A549 (cell line): ENCODE measurements at regions not wholly inside any gene's neighbourhood (a gene's known extent, or its start where the extent isn't known, plus 50 kb on each side); places are given as distances from the start of the nearest gene placed in this dataset.

Experiments
- ATAC-seq, 2 experiments: fragments of 200-7000 bp in 1 of 2; fragments of >200 bp in 1 of 2; cut with Nextera tagmentation in 1 of 2; cut with Tn5 transposase in 1 of 2; 3 replicates each; pipeline versions ENCODE4 v1.8.0 to v1.9.1; 2018 to 2020; ENCODE audit warnings: mild to moderate bottlenecking in 1 of 2, moderate library complexity in 1 of 2
- CTCF ChIA-PET: fragments of 300-600 bp; sonication (Branson Sonifier 250); formaldehyde crosslinking; extraction: SDS; loops from one replicate; lab custom pipeline; 2021; ENCODE audit warnings: antibody characterized with exemption, inconsistent platforms; lab: Yijun Ruan, JAX
- POLR2A ChIA-PET: fragments of 350-600 bp; formaldehyde crosslinking; extraction: SDS; loops from one replicate; lab custom pipeline; 2021; ENCODE audit warnings: antibody characterized with exemption, inconsistent platforms; lab: Yijun Ruan, JAX
- DNase-seq, 2 experiments: peaks; one replicate each; pipeline versions ENCODE4 v3.0.0 to v3.0.0-alpha.2; 2011 to 2016; ENCODE audit warnings: low read depth in 1 of 2, low spot score in 1 of 2
- FAIRE-seq: peaks from 2 replicates; lab custom pipeline; 2011; peaks lifted over from hg19 to GRCh38; lab: Jason Lieb, UNC
- H3K27ac ChIP-seq, 2 experiments: fragments of >200 bp; sonication (Bioruptor Twin); formaldehyde crosslinking; 3 replicates each; pipeline ENCODE4 v1.5.1; 2016 to 2017
- H3K4me1 ChIP-seq: fragments of >200 bp; sonication (Bioruptor Twin); formaldehyde crosslinking; 3 replicates; pipeline ENCODE4 v1.6.1; 2016
- H3K4me2 ChIP-seq: fragments of >200 bp; sonication (Bioruptor Twin); formaldehyde crosslinking; 3 replicates; pipeline ENCODE4 v1.6.1; 2016
- H3K4me3 ChIP-seq: fragments of >200 bp; sonication (Bioruptor Twin); formaldehyde crosslinking; 3 replicates; pipeline ENCODE4 v1.5.1; 2016
- H3K9me3 ChIP-seq: fragments of >200 bp; sonication (Bioruptor Twin); formaldehyde crosslinking; 3 replicates; pipeline ENCODE4 v1.6.1; 2016
- BHLHE40 ChIP-seq: IDR thresholded peaks from 2 replicates; pipeline ENCODE4 v1.6.1; 2012; ENCODE audit warnings: low read depth, low read length, inconsistent platforms
- CHD2 ChIP-seq: fragments of 150-350 bp; IDR thresholded peaks from 2 replicates; pipeline ENCODE4 v1.6.1; 2014; ENCODE audit warnings: low read length; ENCODE audit not compliant: partially characterized antibody
- CHD4 ChIP-seq: fragments of 200-600 bp; sonication (generic); IDR thresholded peaks from 2 replicates; pipeline ENCODE4 v1.6.1; 2016; ENCODE audit warnings: antibody characterized with exemption, mild to moderate bottlenecking, borderline replicate concordance
- CTCF ChIP-seq: fragments of >200 bp; sonication (Bioruptor Twin); formaldehyde crosslinking; IDR thresholded peaks from 3 replicates; pipeline ENCODE4 v1.5.1; 2016
- E2F6 ChIP-seq: IDR thresholded peaks from 2 replicates; pipeline ENCODE4 v1.6.1; 2012; ENCODE audit warnings: low read depth, borderline replicate concordance
- ELK1 ChIP-seq: fragments of 150-350 bp; IDR thresholded peaks from 2 replicates; pipeline ENCODE4 v1.6.1; 2014; ENCODE audit warnings: low read depth, mild to moderate bottlenecking, low read length
- EP300 ChIP-seq, 2 experiments: fragments of >200 bp; sonication (Bioruptor Twin); formaldehyde crosslinking; IDR thresholded peaks; 2 replicates in 1 of 2; 3 replicates in 1 of 2; pipeline ENCODE4 v1.6.1; 2016 to 2017
- FOXS1 ChIP-seq: fragments of 250-450 bp; sonication (Bioruptor Pico); IDR thresholded peaks from 2 replicates; pipeline ENCODE4 v1.5.0; 2020; ENCODE audit warnings: mild to moderate bottlenecking, moderate library complexity
- HEYL ChIP-seq: fragments of 250-450 bp; sonication (Bioruptor Pico); IDR thresholded peaks from 2 replicates; pipeline ENCODE4 v1.8.0; 2021; ENCODE audit warnings: mild to moderate bottlenecking, moderate library complexity
- HMGXB4 ChIP-seq: fragments of 250-450 bp; sonication (Bioruptor Pico); IDR thresholded peaks from 2 replicates; pipeline ENCODE4 v1.5.0; 2021; ENCODE audit warnings: mild to moderate bottlenecking, moderate library complexity, borderline replicate concordance
- HOXA7 ChIP-seq: fragments of 250-450 bp; sonication (Bioruptor Pico); IDR thresholded peaks from 2 replicates; pipeline ENCODE4 v1.5.0; 2020; ENCODE audit warnings: mild to moderate bottlenecking, moderate library complexity
- HOXB13 ChIP-seq: fragments of 250-450 bp; sonication (Bioruptor Pico); IDR thresholded peaks from 2 replicates; pipeline ENCODE4 v1.5.0; 2020; ENCODE audit warnings: low read depth, mild to moderate bottlenecking, moderate library complexity
- HOXB5 ChIP-seq: fragments of 250-450 bp; sonication (Bioruptor Pico); IDR thresholded peaks from 2 replicates; pipeline ENCODE4 v1.5.0; 2020; ENCODE audit warnings: mild to moderate bottlenecking, moderate library complexity
- KDM5A ChIP-seq: fragments of 200-600 bp; sonication (generic); IDR thresholded peaks from 2 replicates; pipeline ENCODE4 v1.6.1; 2016; ENCODE audit warnings: antibody characterized with exemption, mild to moderate bottlenecking
- NPAS2 ChIP-seq: fragments of 250-450 bp; sonication (Bioruptor Pico); IDR thresholded peaks from 2 replicates; pipeline ENCODE4 v1.8.0; 2022; ENCODE audit warnings: mild to moderate bottlenecking, moderate library complexity, borderline replicate concordance
- RCOR1 ChIP-seq: fragments of 150-350 bp; IDR thresholded peaks from 2 replicates; pipeline ENCODE4 v1.6.1; 2014; ENCODE audit warnings: antibody characterized with exemption, low read length, low read depth
- REST ChIP-seq: fragments of 200-600 bp; sonication (generic); IDR thresholded peaks from 2 replicates; pipeline ENCODE4 v1.6.1; 2016; ENCODE audit warnings: antibody characterized with exemption, mild to moderate bottlenecking, moderate library complexity
- RFX5 ChIP-seq: fragments of 450-650 bp; IDR thresholded peaks from 2 replicates; pipeline ENCODE4 v1.7.1; 2014; ENCODE audit warnings: antibody characterized with exemption, mild to moderate bottlenecking, moderate library complexity
- SREBF2 ChIP-seq: fragments of 450-650 bp; IDR thresholded peaks from 2 replicates; pipeline ENCODE4 v1.6.1; 2014; ENCODE audit warnings: mild to moderate bottlenecking, moderate library complexity
- TFCP2L1 ChIP-seq: fragments of 250-450 bp; sonication (Bioruptor Pico); IDR thresholded peaks from 2 replicates; pipeline ENCODE4 v1.5.0; 2021; ENCODE audit warnings: mild to moderate bottlenecking
- ZFP36 ChIP-seq: fragments of 450-650 bp; IDR thresholded peaks from 2 replicates; pipeline ENCODE4 v1.6.1; 2014; ENCODE audit warnings: borderline replicate concordance; ENCODE audit not compliant: partially characterized antibody
- WGBS: methylation state at CpG from one replicate; pipeline ENCODE4 v1.1.6; 2017; ENCODE audit errors: missing lambda C conversion rate; 5-methylcytosine and 5-hydroxymethylcytosine counted together

GRCh38 chr6:95228636-95229035, 348.7 kb upstream of the MANEA start:
- no peak overlapping the region for H3K4me2 ChIP-seq
- FAIRE-seq = no peak
- WGBS = 32% methylated on average over 3 of the region's 3 CpGs
- DNase-seq = no peak
- H3K4me1 ChIP-seq = no peaks in the 10 kb centered on the region
- H3K27ac ChIP-seq = no peak overlapping the region
- H3K4me3 ChIP-seq = no peak overlapping the region
- ChIA-PET CTCF (no interaction called here), POLR2A (no interaction called here)
- TF ChIP-seq TFCP2L1 (CRISPR knock-in tag) (no peak), BHLHE40 (no peak)
- ATAC-seq = no peak
- no peaks in the 10 kb centered on the region for H3K9me3 ChIP-seq

GRCh38 chr6:95230071-95230740, 347.1 kb upstream of the MANEA start:
- no peak overlapping the region for H3K4me3 ChIP-seq
- ATAC-seq (no peak), FAIRE-seq (no peak), DNase-seq (no peak)
- H3K9me3 ChIP-seq = no peaks in the 10 kb centered on the region
- H3K27ac ChIP-seq = no peak overlapping the region
- no peak overlapping the region for H3K4me2 ChIP-seq
- CTCF ChIA-PET = no interaction called here
- POLR2A ChIA-PET = no interaction called here
- H3K4me1 ChIP-seq = no peaks in the 10 kb centered on the region
- 14% methylated on average over 2 of the region's 2 CpGs for WGBS
- no peak for TF ChIP-seq FOXS1 (CRISPR knock-in tag)
- TF ChIP-seq HOXA7 (CRISPR knock-in tag) = no peak
- no peak for TF ChIP-seq HOXB5
- no peak for TF ChIP-seq EP300 (IDR thresholded peaks at IDR 0.05)
- TF ChIP-seq E2F6 = no peak
- no peak for TF ChIP-seq HMGXB4 (CRISPR knock-in tag)
- no peak for TF ChIP-seq HEYL (CRISPR knock-in tag)
- no peak for TF ChIP-seq CHD4
- TF ChIP-seq REST = no peak
- no peak for TF ChIP-seq ZFP36
- TF ChIP-seq ELK1 = no peak
- no peak for TF ChIP-seq CHD2
- TF ChIP-seq HOXB13 (CRISPR knock-in tag) = no peak
- no peak for TF ChIP-seq NPAS2 (CRISPR knock-in tag)
- no peak for TF ChIP-seq RCOR1
- no peak for TF ChIP-seq KDM5A
- no peak for TF ChIP-seq SREBF2
- no peak for TF ChIP-seq CTCF
- no peak for TF ChIP-seq RFX5
